SK-N-SH (cell line): ENCODE measurements at regions not wholly inside any gene's neighbourhood (a gene's known extent, or its start where the extent isn't known, plus 50 kb on each side); places are given as distances from the start of the nearest gene placed in this dataset.

ENCODE experiments used
- CTCF ChIA-PET: fragments of 300-600, 350-600 bp; formaldehyde crosslinking; extraction: SDS; loops from one replicate; lab custom pipeline; 2021; lab: Yijun Ruan, JAX
- POLR2A ChIA-PET: fragments of 350-600 bp; sonication (Branson Sonifier 250); formaldehyde crosslinking; extraction: SDS; loops from one replicate; lab custom pipeline; 2020; ENCODE audit warnings: antibody characterized with exemption, inconsistent platforms; lab: Yijun Ruan, JAX
- DNase-seq: peaks from one replicate; pipeline ENCODE4 v3.0.0; 2012
- H2AFZ ChIP-seq: fragments of 200-600 bp; sonication (generic); 2 replicates; pipeline ENCODE4 v1.8.1; 2016; ENCODE audit warnings: antibody characterized with exemption, mild to moderate bottlenecking, low read depth
- H3F3A ChIP-seq: fragments of 200-600 bp; sonication (generic); replicated peaks from 2 replicates; pipeline ENCODE3; 2016; ENCODE audit warnings: antibody characterized with exemption, mild to moderate bottlenecking; ENCODE audit not compliant: insufficient read depth
- H3K27ac ChIP-seq, 2 experiments: fragments of 200-500 bp in 1 of 2; fragments of 200-600 bp in 1 of 2; sonication (Bioruptor generic) in 1 of 2; sonication (generic), shearing (Covaris generic) in 1 of 2; 2 replicates each; pipeline versions ENCODE4 v1.5.1 to v1.6.1; 2014 to 2016; ENCODE audit warnings: low read depth in 2 of 2, inconsistent platforms in 1 of 2, low read length in 1 of 2, mild to moderate bottlenecking in 1 of 2, mixed read lengths in 1 of 2
- H3K27me3 ChIP-seq: fragments of 200-600 bp; sonication (generic), shearing (Covaris generic); 2 replicates; pipeline ENCODE4 v1.6.1; 2016; ENCODE audit warnings: mixed run types; ENCODE audit not compliant: insufficient read depth
- H3K36me3 ChIP-seq, 2 experiments: fragments of 200-500 bp in 1 of 2; fragments of 200-600 bp in 1 of 2; sonication (Bioruptor generic) in 1 of 2; sonication (generic) in 1 of 2; replicated peaks in 1 of 2; 2 replicates each; pipeline versions ENCODE3 to v1.5.1; 2014 to 2016; ENCODE audit warnings: low read length in 1 of 2, mild to moderate bottlenecking in 1 of 2; ENCODE audit not compliant: insufficient read depth in 2 of 2, control insufficient read depth in 1 of 2
- H3K4me1 ChIP-seq, 2 experiments: fragments of 200-500 bp in 1 of 2; fragments of 200-600 bp in 1 of 2; sonication (Bioruptor generic) in 1 of 2; sonication (generic), shearing (Covaris generic) in 1 of 2; 2 replicates each; pipeline versions ENCODE4 v1.5.1 to v1.6.1; 2014 to 2016; ENCODE audit warnings: low read depth in 1 of 2, low read length in 1 of 2, mixed run types in 1 of 2; ENCODE audit not compliant: insufficient read depth in 2 of 2, control insufficient read depth in 1 of 2
- H3K4me2 ChIP-seq: fragments of 200-600 bp; sonication (generic), shearing (Covaris generic); 2 replicates; pipeline ENCODE4 v1.6.1; 2017; ENCODE audit warnings: mixed run types
- H3K4me3 ChIP-seq, 2 experiments: fragments of 200-500 bp in 1 of 2; fragments of 200-600 bp in 1 of 2; sonication (Bioruptor generic) in 1 of 2; sonication (generic), shearing (Covaris generic) in 1 of 2; 2 replicates each; pipeline versions ENCODE4 v1.5.1 to v1.8.1; 2014 to 2016; ENCODE audit warnings: low read depth in 2 of 2, inconsistent platforms in 1 of 2, low read length in 1 of 2, mild to moderate bottlenecking in 1 of 2, mixed read lengths in 1 of 2, moderate library complexity in 1 of 2
- H3K79me2 ChIP-seq: fragments of 200-600 bp; sonication (generic); 2 replicates; pipeline ENCODE4 v1.8.1; 2017; ENCODE audit warnings: mild to moderate bottlenecking; ENCODE audit not compliant: insufficient read depth
- H3K9ac ChIP-seq: fragments of 200-600 bp; sonication (generic); 2 replicates; pipeline ENCODE4 v1.6.1; 2017; ENCODE audit warnings: mixed run types
- H3K9me2 ChIP-seq: fragments of 200-600 bp; sonication (generic); 2 replicates; pipeline ENCODE4 v1.6.1; 2017; ENCODE audit warnings: mixed run types
- H3K9me3 ChIP-seq: fragments of 200-600 bp; sonication (generic); 2 replicates; pipeline ENCODE4 v1.6.1; 2017; ENCODE audit warnings: mixed run types, mild to moderate bottlenecking, moderate library complexity
- H4K20me1 ChIP-seq: fragments of 200-600 bp; sonication (generic); 2 replicates; pipeline ENCODE4 v1.6.1; 2017; ENCODE audit warnings: mild to moderate bottlenecking, mixed run types; ENCODE audit not compliant: insufficient read depth
- EP300 ChIP-seq, 2 experiments: IDR thresholded peaks; 2 replicates each; pipeline versions ENCODE4 v1.4.0 to v1.6.1; 2012; ENCODE audit warnings: borderline replicate concordance in 1 of 2, low read depth in 1 of 2, low read length in 1 of 2
- EZH2phosphoT487 ChIP-seq: fragments of 200-600 bp; sonication (generic); IDR thresholded peaks from 2 replicates; pipeline ENCODE4 v1.6.1; 2017; ENCODE audit warnings: low read depth, mixed run types, mild to moderate bottlenecking, antibody characterized with exemption, moderate library complexity, borderline replicate concordance
- FOXJ3 ChIP-seq: sonication (generic); formaldehyde crosslinking; IDR thresholded peaks from 2 replicates; pipeline ENCODE4 v1.5.1; 2020; ENCODE audit warnings: mild to moderate bottlenecking, missing genetic modification reagents
- FOXM1 ChIP-seq: IDR thresholded peaks from 2 replicates; pipeline ENCODE4 v1.4.0; 2012; ENCODE audit warnings: low read depth, mild to moderate bottlenecking
- JUND ChIP-seq: IDR thresholded peaks from 2 replicates; pipeline ENCODE4 v1.4.0; 2012
- MEF2A ChIP-seq: IDR thresholded peaks from 2 replicates; pipeline ENCODE4 v1.4.0; 2012; ENCODE audit warnings: low read depth, borderline replicate concordance
- MXI1 ChIP-seq: IDR thresholded peaks from 2 replicates; pipeline ENCODE4 v1.6.1; 2012; ENCODE audit warnings: mild to moderate bottlenecking, low read depth, low read length, improper control_type of control experiment
- NFIC ChIP-seq: IDR thresholded peaks from 2 replicates; pipeline ENCODE4 v1.4.0; 2012; ENCODE audit warnings: borderline replicate concordance
- NRF1 ChIP-seq: IDR thresholded peaks from 2 replicates; pipeline ENCODE4 v1.6.1; 2012; ENCODE audit warnings: low read depth, mild to moderate bottlenecking, low read length
- POLR2AphosphoS5 ChIP-seq: IDR thresholded peaks from 2 replicates; pipeline ENCODE4 v1.6.1; 2012; ENCODE audit warnings: low read depth, low read length
- RAD21 ChIP-seq: IDR thresholded peaks from 2 replicates; pipeline ENCODE4 v1.6.1; 2012; ENCODE audit warnings: mild to moderate bottlenecking, low read length
- RFX5 ChIP-seq: IDR thresholded peaks from 2 replicates; pipeline ENCODE4 v1.6.1; 2012; ENCODE audit warnings: mild to moderate bottlenecking, improper control_type of control experiment, low read length
- RXRA ChIP-seq: IDR thresholded peaks from 2 replicates; pipeline ENCODE4 v1.4.0; 2012; ENCODE audit warnings: low read depth, mild to moderate bottlenecking, borderline replicate concordance
- SIN3A ChIP-seq: IDR thresholded peaks from 2 replicates; pipeline ENCODE4 v1.6.1; 2012; ENCODE audit warnings: low read depth, mild to moderate bottlenecking, low read length, moderate library complexity, borderline replicate concordance
- SMC3 ChIP-seq: IDR thresholded peaks from 2 replicates; pipeline ENCODE4 v1.6.1; 2012; ENCODE audit warnings: low read depth, low read length, improper control_type of control experiment
- TCF12 ChIP-seq: IDR thresholded peaks from 2 replicates; pipeline ENCODE4 v1.4.0; 2012
- TEAD4 ChIP-seq: IDR thresholded peaks from 2 replicates; pipeline ENCODE4 v1.4.0; 2012; ENCODE audit warnings: mild to moderate bottlenecking, borderline replicate concordance; ENCODE audit not compliant: insufficient read depth
- YY1 ChIP-seq: IDR thresholded peaks from 2 replicates; pipeline ENCODE4 v1.4.0; 2012; ENCODE audit warnings: low read depth, mild to moderate bottlenecking
- WGBS: methylation state at CpG from one replicate; pipeline ENCODE4 v1.1.6; 2017; ENCODE audit warnings: low lambda C conversion rate; 5-methylcytosine and 5-hydroxymethylcytosine counted together
- TF ChIP-seq, protein P1 (sequence below): IDR thresholded peaks from 2 replicates; pipeline ENCODE4 v1.4.0; 2012; ENCODE audit warnings: low read depth
- TF ChIP-seq, protein P2 (sequence below): IDR thresholded peaks from 2 replicates; pipeline ENCODE4; 2012

DNA sequence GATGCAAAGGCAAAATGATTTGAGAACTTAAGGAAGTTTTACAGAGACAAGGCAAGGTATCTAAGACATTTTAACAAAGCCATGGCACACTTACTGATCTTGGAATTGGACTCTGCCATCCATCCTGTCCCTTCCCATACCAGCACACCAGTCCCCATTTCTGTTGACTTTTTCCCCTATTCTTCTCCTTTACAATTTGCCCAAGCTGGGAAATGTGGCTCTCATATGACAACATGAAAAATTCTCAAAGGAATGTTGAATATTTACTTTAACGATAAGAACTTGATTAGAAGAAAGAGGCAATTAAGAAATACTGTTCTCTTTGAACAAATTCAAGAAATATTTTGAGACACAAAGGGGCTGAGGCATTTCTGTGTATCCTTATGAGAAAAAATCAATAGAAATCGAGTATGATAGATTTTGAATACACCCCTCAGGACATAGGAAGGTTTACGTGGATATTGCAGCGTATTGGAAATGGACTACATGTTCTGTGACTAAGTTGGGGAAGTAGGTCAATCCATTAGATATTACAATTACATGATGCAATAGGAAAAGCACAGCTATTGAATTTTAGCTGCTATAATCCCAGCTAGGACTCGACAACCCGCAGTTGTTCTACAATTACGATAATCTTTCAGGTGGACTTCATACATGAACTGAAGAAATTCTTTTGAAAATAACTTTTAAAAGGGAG lies 201.6 kb downstream of the TRIB2 start:
- H2AFZ ChIP-seq: peak overlapping the region; percentile 66; the same call in 1 of the 2 replicates
- no peaks in the 10 kb centered on the region for H3K36me3 ChIP-seq
- peaks cover 19% of the 10 kb centered on the region for H3F3A ChIP-seq
- no peaks in the 10 kb centered on the region for H3K9me3 ChIP-seq
- no peaks in the 10 kb centered on the region for H3K79me2 ChIP-seq
- POLR2A ChIA-PET: interaction anchor here (0.7 kb wide), 1 partner anchor 498 kb away, joined by 3 read pairs; no protein-coding TSS in a partner anchor
- H3K4me2 ChIP-seq: peak overlapping the region; percentile 48; the same call in 1 of the 2 replicates
- no peaks in the 10 kb centered on the region for H3K9me2 ChIP-seq
- H3K4me1 ChIP-seq: peaks cover 3 to 20% of the 10 kb centered on the region in 2 experiments; a peak in 2 of 4 replicates
- no peaks in the 10 kb centered on the region for H4K20me1 ChIP-seq
- H3K27ac ChIP-seq: peak overlapping the region; percentile 65 to 79
- peak overlapping the region; percentile 4; the same call in 1 of the 2 replicates for H3K9ac ChIP-seq
- no peaks in the 10 kb centered on the region for H3K27me3 ChIP-seq
- TF ChIP-seq FOXM1 (no peak), MXI1 (no peak), TCF12 (no peak), NRF1 (no peak), YY1 (no peak), EP300 (IDR thresholded peaks at IDR 0.05; ENCODE audit: borderline replicate concordance in 1 of 2, low read depth in 1 of 2, low read length in 1 of 2) (no peak), EZH2phosphoT487 (no peak), RFX5 (no peak)
- TF ChIP-seq, protein P1, sequence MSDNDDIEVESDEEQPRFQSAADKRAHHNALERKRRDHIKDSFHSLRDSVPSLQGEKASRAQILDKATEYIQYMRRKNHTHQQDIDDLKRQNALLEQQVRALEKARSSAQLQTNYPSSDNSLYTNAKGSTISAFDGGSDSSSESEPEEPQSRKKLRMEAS: no peak
- H3K4me3 ChIP-seq: peak overlapping the region in 1 of 2 experiments; percentile 17; a peak in 1 of 4 replicates
- DNase-seq: no peak
- CTCF ChIA-PET: interaction anchor here (1.0 to 7.0 kb wide), 3 partner anchors 12 to 89 kb away, joined by 4 to 61 read pairs (median 4); no protein-coding TSS in a partner anchor
- WGBS: 88% methylated on average over 7 of the region's 7 CpGs

DNA sequence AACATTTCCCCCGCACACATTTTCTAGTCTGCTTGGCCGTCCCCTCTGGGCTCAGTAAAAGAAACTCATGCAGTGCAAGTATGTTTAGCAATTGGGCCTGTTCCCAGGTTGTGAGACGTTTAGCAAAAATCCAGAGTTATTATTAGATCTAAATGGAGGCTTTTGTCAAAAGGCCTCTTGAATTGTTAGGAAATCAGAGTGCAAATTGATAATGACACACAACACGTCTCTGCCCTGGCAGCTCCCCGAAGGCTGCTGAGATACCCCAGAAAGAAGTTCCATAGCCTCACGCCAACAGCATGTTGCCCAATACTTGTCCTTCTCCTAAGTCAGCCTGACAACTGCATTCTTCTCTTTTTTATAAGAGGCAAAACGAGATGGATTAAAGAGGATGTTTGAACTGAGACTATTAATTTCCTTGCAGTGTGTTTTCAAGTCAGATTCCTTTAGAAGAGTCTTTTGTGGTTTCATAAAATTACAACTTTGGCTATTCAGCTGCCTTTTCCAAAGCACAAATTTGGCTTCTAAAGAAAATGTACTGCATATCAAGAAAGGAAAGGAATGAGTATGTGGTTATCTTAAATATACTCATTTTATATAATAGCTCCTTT lies 202.2 kb downstream of the TRIB2 start:
- Histone ChIP-seq H3K27me3 (no peaks in the 10 kb centered on the region), H3F3A (peaks cover 22% of the 10 kb centered on the region), H2AFZ (peak overlapping the region; percentile 66), H3K36me3 (no peaks in the 10 kb centered on the region), H3K9me2 (no peaks in the 10 kb centered on the region), H3K27ac (peak overlapping the region; percentile 65 to 79), H4K20me1 (no peaks in the 10 kb centered on the region), H3K9me3 (no peaks in the 10 kb centered on the region), H3K9ac (peak overlapping the region; percentile 4; the same call in 1 of the 2 replicates), H3K79me2 (no peaks in the 10 kb centered on the region), H3K4me1 (peaks cover 3 to 20% of the 10 kb centered on the region in 2 experiments; a peak in 2 of 4 replicates), H3K4me3 (peak overlapping the region in 1 of 2 experiments; percentile 17; a peak in 1 of 4 replicates), H3K4me2 (peak overlapping the region; percentile 48; the same call in 1 of the 2 replicates)
- ChIA-PET CTCF (interaction anchor here (0.8 to 7.0 kb wide), 6 partner anchors 11 to 202 kb away, joined by 3 to 61 read pairs (median 4); partner anchors contain the start of gene TRIB2), POLR2A (interaction anchor here (0.7 kb wide), 1 partner anchor 499 kb away, joined by 3 read pairs; no protein-coding TSS in a partner anchor)
- TF ChIP-seq RAD21 (no peak), TCF12 (peak; percentile 92), EP300 (IDR thresholded peaks at IDR 0.05; ENCODE audit: borderline replicate concordance in 1 of 2, low read depth in 1 of 2, low read length in 1 of 2) (peak; percentile 85 to 89; a peak in 3 of 4 replicates), FOXM1 (peak; percentile 74; the same call in 1 of the 2 replicates), RXRA (peak; percentile 66; the same call in 1 of the 2 replicates), MXI1 (no peak), POLR2AphosphoS5 (no peak; the same call in 1 of the 2 replicates), YY1 (no peak), SIN3A (0 out of 2 replicates have a peak, but pooled peaks have one; percentile 58), SMC3 (no peak), RFX5 (no peak), NFIC (peak; percentile 72), MEF2A (peak; percentile 80; the same call in 1 of the 2 replicates), TEAD4 (0 out of 2 replicates have a peak, but pooled peaks have one; percentile 60), FOXJ3 (no peak), JUND (peak; percentile 67; the same call in 1 of the 2 replicates)
- TF ChIP-seq, protein P2, sequence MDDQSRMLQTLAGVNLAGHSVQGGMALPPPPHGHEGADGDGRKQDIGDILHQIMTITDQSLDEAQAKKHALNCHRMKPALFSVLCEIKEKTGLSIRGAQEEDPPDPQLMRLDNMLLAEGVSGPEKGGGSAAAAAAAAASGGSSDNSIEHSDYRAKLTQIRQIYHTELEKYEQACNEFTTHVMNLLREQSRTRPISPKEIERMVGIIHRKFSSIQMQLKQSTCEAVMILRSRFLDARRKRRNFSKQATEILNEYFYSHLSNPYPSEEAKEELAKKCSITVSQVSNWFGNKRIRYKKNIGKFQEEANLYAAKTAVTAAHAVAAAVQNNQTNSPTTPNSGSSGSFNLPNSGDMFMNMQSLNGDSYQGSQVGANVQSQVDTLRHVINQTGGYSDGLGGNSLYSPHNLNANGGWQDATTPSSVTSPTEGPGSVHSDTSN: peak; percentile 96
- TF ChIP-seq, protein P1: peak; percentile 29; the same call in 1 of the 2 replicates
- WGBS: 20% methylated on average over 7 of the region's 7 CpGs
- no peak for DNase-seq
